HepG2 (cell line): ENCODE measurements at regions not wholly inside any gene's neighbourhood (a gene's known extent, or its start where the extent isn't known, plus 50 kb on each side); places are given as distances from the start of the nearest gene placed in this dataset.

Source experiments
- ATAC-seq: fragments of 200-7000 bp; cut with Tn5 transposase; 3 replicates; pipeline ENCODE4 v1.9.1; 2020; ENCODE audit warnings: mild to moderate bottlenecking, moderate library complexity
- BruUV-seq: library from RNA; stranded (reverse); fragments of 400-500 nt; replicated peaks from 2 replicates; lab custom pipeline; 2021; lab: Mats Ljungman, UMichigan
- CTCF ChIA-PET: fragments of 300-600 bp; formaldehyde crosslinking; extraction: SDS; loops from one replicate; lab custom pipeline; 2021; ENCODE audit warnings: low total read pairs, inconsistent platforms, low intra/inter-chr PET ratio; lab: Yijun Ruan, JAX
- POLR2A ChIA-PET: fragments of 350-600 bp; sonication (Branson Sonifier 250); formaldehyde crosslinking; loops from one replicate; lab custom pipeline; 2020; ENCODE audit warnings: antibody characterized with exemption, inconsistent platforms; lab: Yijun Ruan, JAX
- DNase-seq: peaks from one replicate; pipeline ENCODE4 v3.0.0-alpha.2; 2015; ENCODE audit warnings: low spot score
- FAIRE-seq: peaks from 3 replicates; lab custom pipeline; 2011; peaks lifted over from hg19 to GRCh38; lab: Jason Lieb, UNC
- H2AFZ ChIP-seq: one replicate; pipeline ENCODE4 v1.6.1; 2011; ENCODE audit warnings: low read length, inconsistent platforms
- H3K27ac ChIP-seq: fragments of 300-600 bp; 3 replicates; pipeline ENCODE4 v1.8.0; 2011; ENCODE audit warnings: mixed run types, mild to moderate bottlenecking, mixed read lengths, low read length, inconsistent platforms; ENCODE audit not compliant: insufficient read depth; ENCODE audit errors: extremely low read length
- H3K27me3 ChIP-seq, 2 experiments: fragments of 200-600 bp in 1 of 2; 2 replicates in 1 of 2; 3 replicates in 1 of 2; pipeline versions ENCODE4 v1.6.0 to v1.8.0; 2011; ENCODE audit warnings: low read length in 2 of 2, mild to moderate bottlenecking in 2 of 2, moderate library complexity in 2 of 2, inconsistent platforms in 1 of 2; ENCODE audit not compliant: insufficient read depth in 2 of 2, control insufficient read depth in 1 of 2
- H3K36me3 ChIP-seq, 2 experiments: fragments of 200-600 bp in 1 of 2; replicated peaks in 1 of 2; 2 replicates in 1 of 2; 3 replicates in 1 of 2; pipeline versions ENCODE4 v1.5.1 to v1.8.0; 2011; ENCODE audit warnings: low read length in 2 of 2, inconsistent platforms in 1 of 2; ENCODE audit not compliant: insufficient read depth in 2 of 2, control insufficient read depth in 1 of 2
- H3K4me1 ChIP-seq: 2 replicates; pipeline ENCODE4 v1.5.1; 2012; ENCODE audit warnings: low read length, inconsistent platforms; ENCODE audit not compliant: insufficient read depth
- H3K4me2 ChIP-seq: 2 replicates; pipeline ENCODE4 v1.6.0; 2011; ENCODE audit warnings: low read depth, low read length, inconsistent platforms
- H3K4me3 ChIP-seq, 3 experiments: fragments of 200-600 bp in 1 of 3; sonication (generic), shearing (Covaris generic) in 1 of 3; replicated peaks in 1 of 3; 2 replicates each; pipeline ENCODE4 v1.5.1; 2011 to 2016; ENCODE audit warnings: low read length in 3 of 3, inconsistent platforms in 2 of 3, low read depth in 2 of 3, mild to moderate bottlenecking in 2 of 3, control low read depth in 1 of 3, mixed read lengths in 1 of 3; ENCODE audit not compliant: insufficient read depth in 1 of 3
- H3K79me2 ChIP-seq: one replicate; pipeline ENCODE4 v1.6.1; 2011; ENCODE audit warnings: low read length, inconsistent platforms; ENCODE audit not compliant: insufficient read depth
- H3K9ac ChIP-seq: 2 replicates; pipeline ENCODE4 v1.6.0; 2011; ENCODE audit warnings: mild to moderate bottlenecking, low read depth, low read length, inconsistent platforms; ENCODE audit not compliant: insufficient read depth
- H3K9me3 ChIP-seq: 2 replicates; pipeline ENCODE4 v1.5.1; 2012; ENCODE audit warnings: mild to moderate bottlenecking, low read length
- H4K20me1 ChIP-seq: 2 replicates; pipeline ENCODE4 v1.6.0; 2011; ENCODE audit warnings: inconsistent platforms, mild to moderate bottlenecking, low read length, moderate library complexity; ENCODE audit not compliant: insufficient read depth
- BCL3 ChIP-seq: sonication (generic); formaldehyde crosslinking; IDR thresholded peaks from 2 replicates; pipeline ENCODE4 v1.5.1; 2020; ENCODE audit warnings: mild to moderate bottlenecking, missing genetic modification reagents, moderate library complexity
- GABPA ChIP-seq, 2 experiments: IDR thresholded peaks; 2 replicates each; pipeline ENCODE4 v1.6.1; 2011 to 2016; ENCODE audit warnings: low read depth in 2 of 2, low read length in 1 of 2, missing biosample characterization in 1 of 2, missing genetic modification characterization in 1 of 2
- HDAC6 ChIP-seq: fragments of 200-600 bp; sonication (generic); IDR thresholded peaks from 2 replicates; pipeline ENCODE4 v1.7.0; 2017; ENCODE audit warnings: mild to moderate bottlenecking, antibody characterized with exemption, low read length, low read depth
- RFXAP ChIP-seq: sonication (generic); formaldehyde crosslinking; IDR thresholded peaks from 2 replicates; pipeline ENCODE4 v1.4.0; 2020; ENCODE audit warnings: missing genetic modification reagents, borderline replicate concordance
- TARDBP ChIP-seq: sonication (generic); formaldehyde crosslinking; IDR thresholded peaks from 2 replicates; pipeline ENCODE4 v1.8.0; 2022; ENCODE audit warnings: mild to moderate bottlenecking, missing genetic modification reagents
- TBX2 ChIP-seq: sonication (generic); formaldehyde crosslinking; IDR thresholded peaks from 2 replicates; pipeline ENCODE4 v1.5.0; 2020; ENCODE audit warnings: missing genetic modification reagents, mild to moderate bottlenecking, borderline replicate concordance
- TFDP1 ChIP-seq: IDR thresholded peaks from 2 replicates; pipeline ENCODE4 v1.6.1; 2016; ENCODE audit warnings: missing compliant biosample characterization, missing genetic modification reagents, borderline replicate concordance
- ZFYVE20 ChIP-seq: sonication (generic); formaldehyde crosslinking; IDR thresholded peaks from 2 replicates; pipeline ENCODE4 v1.8.0; 2023; ENCODE audit warnings: low read depth, mild to moderate bottlenecking, moderate library complexity, missing genetic modification reagents, borderline replicate concordance
- ZNF652 ChIP-seq: IDR thresholded peaks from 2 replicates; pipeline ENCODE4 v1.6.1; 2016; ENCODE audit warnings: low read depth, borderline replicate concordance
- ZNF672 ChIP-seq: sonication (generic); formaldehyde crosslinking; IDR thresholded peaks from 2 replicates; pipeline ENCODE4 v1.8.1; 2022; ENCODE audit warnings: missing genetic modification reagents
- WGBS: methylation state at CpG from one replicate; pipeline ENCODE4 v1.1.6; 2017; ENCODE audit warnings: low lambda C conversion rate; 5-methylcytosine and 5-hydroxymethylcytosine counted together
- in situ Hi-C: cut with HindIII; loops from 2 replicates; pipeline ENCODE4 v1.10.0; 2017; ENCODE audit warnings: low pct_unique_long_range_greater_than_20kb; ENCODE audit not compliant: extremely low pct_ligation_motif_present
- intact Hi-C: fragments of 100-400 bp; cut with micrococcal nuclease; formaldehyde crosslinking; loops from one replicate; pipeline ENCODE4 v1.10.0; 2022; ENCODE audit not compliant: unreplicated experiment
- TF ChIP-seq, protein P1 (sequence below): sonication (generic); formaldehyde crosslinking; IDR thresholded peaks from 2 replicates; pipeline ENCODE4 v1.5.0; 2020; ENCODE audit warnings: mild to moderate bottlenecking, missing genetic modification reagents, moderate library complexity
- TF ChIP-seq, protein P2 (sequence below): sonication (generic); formaldehyde crosslinking; IDR thresholded peaks from 2 replicates; pipeline ENCODE4 v1.8.1; 2023; ENCODE audit warnings: missing genetic modification reagents, inconsistent platforms, borderline replicate concordance

GRCh38 chr2:59900728-59901452 lies 652.6 kb downstream of the BCL11A start:
- no TSS peak for BruUV-seq
- CTCF ChIA-PET: no interaction called here
- no peak for DNase-seq
- TF ChIP-seq ZFYVE20 (CRISPR knock-in tag) (no peak), HDAC6 (no peak), BCL3 (CRISPR knock-in tag) (no peak), TFDP1 (no peak), ZNF672 (CRISPR knock-in tag) (no peak), RFXAP (CRISPR knock-in tag) (no peak), ZNF652 (CRISPR knock-in tag) (no peak), TBX2 (CRISPR knock-in tag) (no peak), GABPA (IDR thresholded peaks at IDR 0.05; ENCODE audit: low read depth, low read length) (no peak), GABPA (CRISPR knock-in tag; IDR thresholded peaks at IDR 0.05; ENCODE audit: low read depth) (no peak), TARDBP (CRISPR knock-in tag) (no peak)
- TF ChIP-seq, protein P1, sequence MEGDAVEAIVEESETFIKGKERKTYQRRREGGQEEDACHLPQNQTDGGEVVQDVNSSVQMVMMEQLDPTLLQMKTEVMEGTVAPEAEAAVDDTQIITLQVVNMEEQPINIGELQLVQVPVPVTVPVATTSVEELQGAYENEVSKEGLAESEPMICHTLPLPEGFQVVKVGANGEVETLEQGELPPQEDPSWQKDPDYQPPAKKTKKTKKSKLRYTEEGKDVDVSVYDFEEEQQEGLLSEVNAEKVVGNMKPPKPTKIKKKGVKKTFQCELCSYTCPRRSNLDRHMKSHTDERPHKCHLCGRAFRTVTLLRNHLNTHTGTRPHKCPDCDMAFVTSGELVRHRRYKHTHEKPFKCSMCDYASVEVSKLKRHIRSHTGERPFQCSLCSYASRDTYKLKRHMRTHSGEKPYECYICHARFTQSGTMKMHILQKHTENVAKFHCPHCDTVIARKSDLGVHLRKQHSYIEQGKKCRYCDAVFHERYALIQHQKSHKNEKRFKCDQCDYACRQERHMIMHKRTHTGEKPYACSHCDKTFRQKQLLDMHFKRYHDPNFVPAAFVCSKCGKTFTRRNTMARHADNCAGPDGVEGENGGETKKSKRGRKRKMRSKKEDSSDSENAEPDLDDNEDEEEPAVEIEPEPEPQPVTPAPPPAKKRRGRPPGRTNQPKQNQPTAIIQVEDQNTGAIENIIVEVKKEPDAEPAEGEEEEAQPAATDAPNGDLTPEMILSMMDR: no peak
- TF ChIP-seq, protein P2, sequence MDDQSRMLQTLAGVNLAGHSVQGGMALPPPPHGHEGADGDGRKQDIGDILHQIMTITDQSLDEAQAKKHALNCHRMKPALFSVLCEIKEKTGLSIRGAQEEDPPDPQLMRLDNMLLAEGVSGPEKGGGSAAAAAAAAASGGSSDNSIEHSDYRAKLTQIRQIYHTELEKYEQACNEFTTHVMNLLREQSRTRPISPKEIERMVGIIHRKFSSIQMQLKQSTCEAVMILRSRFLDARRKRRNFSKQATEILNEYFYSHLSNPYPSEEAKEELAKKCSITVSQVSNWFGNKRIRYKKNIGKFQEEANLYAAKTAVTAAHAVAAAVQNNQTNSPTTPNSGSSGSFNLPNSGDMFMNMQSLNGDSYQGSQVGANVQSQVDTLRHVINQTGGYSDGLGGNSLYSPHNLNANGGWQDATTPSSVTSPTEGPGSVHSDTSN (CRISPR knock-in tag): no peak

More at GRCh38 chr2:59900728-59901452, 652.6 kb downstream of the BCL11A start:
- Histone ChIP-seq H3K27me3 (peaks cover 0 to 3% of the 10 kb centered on the region in 2 experiments; a peak in 1 of 5 replicates), H3K27ac (no peak overlapping the region), H3K9ac (no peak overlapping the region), H3K4me2 (no peak overlapping the region), H3K4me3 (no peak overlapping the region), H3K9me3 (no peaks in the 10 kb centered on the region), H4K20me1 (no peaks in the 10 kb centered on the region), H2AFZ (no peak overlapping the region), H3K79me2 (no peaks in the 10 kb centered on the region), H3K4me1 (no peaks in the 10 kb centered on the region), H3K36me3 (no peaks in the 10 kb centered on the region)
- FAIRE-seq: no peak
- 32% methylated on average over 6 of the region's 6 CpGs for WGBS
- in situ Hi-C loops (no loop called here), intact Hi-C loops (no loop called here)
- POLR2A ChIA-PET: no interaction called here
- no peak for ATAC-seq
